K562 (cell line): ENCODE measurements at regions not wholly inside any gene's neighbourhood (a gene's known extent, or its start where the extent isn't known, plus 50 kb on each side); places are given as distances from the start of the nearest gene placed in this dataset.

Experiments used
- DDX20 ChIP-seq: fragments of 450-650 bp; IDR thresholded peaks from 2 replicates; pipeline ENCODE4 v1.6.1; 2016; ENCODE audit warnings: missing genetic modification characterization, low read depth, mild to moderate bottlenecking, missing compliant biosample characterization, moderate library complexity
- DNMT1 ChIP-seq: fragments of 450-650 bp; IDR thresholded peaks from 2 replicates; pipeline ENCODE4 v1.6.1; 2016; ENCODE audit warnings: antibody characterized with exemption, mild to moderate bottlenecking
- ELK1 ChIP-seq: sonication (generic); formaldehyde crosslinking; IDR thresholded peaks from 2 replicates; pipeline ENCODE4 v1.8.1; 2022; ENCODE audit warnings: missing genetic modification reagents
- ETS2 ChIP-seq: IDR thresholded peaks from 2 replicates; pipeline ENCODE4 v1.6.1; 2016; ENCODE audit warnings: borderline replicate concordance, missing genetic modification characterization, mild to moderate bottlenecking, moderate library complexity, missing compliant biosample characterization; ENCODE audit not compliant: poor library complexity, severe bottlenecking
- HDAC3 ChIP-seq: fragments of 450-650 bp; IDR thresholded peaks from 2 replicates; pipeline ENCODE4 v1.6.1; 2018; ENCODE audit warnings: borderline replicate concordance, mild to moderate bottlenecking, moderate library complexity; ENCODE audit not compliant: partially characterized antibody
- HEY1 ChIP-seq: fragments of 250-450 bp; sonication (Bioruptor Pico); IDR thresholded peaks from 2 replicates; pipeline ENCODE4 v1.5.0; 2020; ENCODE audit warnings: mild to moderate bottlenecking, moderate library complexity, borderline replicate concordance
- KDM1A ChIP-seq, 2 experiments: fragments of 450-650 bp; IDR thresholded peaks; 2 replicates each; pipeline ENCODE4 v1.6.1; 2016; ENCODE audit warnings: mild to moderate bottlenecking in 2 of 2
- LEF1 ChIP-seq: fragments of 450-650 bp; IDR thresholded peaks from 2 replicates; pipeline ENCODE4 v1.6.1; 2016; ENCODE audit warnings: mild to moderate bottlenecking
- POLR2B ChIP-seq: fragments of 450-650 bp; IDR thresholded peaks from 2 replicates; pipeline ENCODE4 v1.6.1; 2018; ENCODE audit warnings: low read depth; ENCODE audit not compliant: partially characterized antibody
- POLR2H ChIP-seq: IDR thresholded peaks from 2 replicates; pipeline ENCODE4 v1.6.1; 2016; ENCODE audit warnings: missing genetic modification characterization, low read depth, mild to moderate bottlenecking, control low read depth, missing compliant biosample characterization, moderate library complexity
- PRMT5 ChIP-seq: sonication (generic); formaldehyde crosslinking; IDR thresholded peaks from 2 replicates; pipeline ENCODE4 v1.5.0; 2020; ENCODE audit warnings: missing genetic modification reagents
- SNRNP70 ChIP-seq: fragments of 200-400 bp; formaldehyde crosslinking; optimal IDR thresholded peaks from 2 replicates; pipeline ENCODE3; 2017; ENCODE audit warnings: low read depth, low read length
- STAG1 ChIP-seq: sonication (generic); formaldehyde crosslinking; IDR thresholded peaks from 2 replicates; pipeline ENCODE4 v1.5.0; 2020; ENCODE audit warnings: missing genetic modification reagents, borderline replicate concordance
- TCF3 ChIP-seq: sonication (generic); formaldehyde crosslinking; IDR thresholded peaks from 2 replicates; pipeline ENCODE4 v1.4.0; 2020; ENCODE audit warnings: mild to moderate bottlenecking, missing genetic modification reagents
- ZNF184 ChIP-seq: sonication (generic); formaldehyde crosslinking; IDR thresholded peaks from 2 replicates; pipeline ENCODE4 v1.5.0; 2020; ENCODE audit warnings: missing genetic modification reagents
- ZNF274 ChIP-seq: IDR thresholded peaks from 2 replicates; pipeline ENCODE4 v1.6.1; 2011; ENCODE audit warnings: low read depth, mild to moderate bottlenecking, low read length, moderate library complexity, borderline replicate concordance
- ZNF584 ChIP-seq: fragments of 200-800 bp; sonication (Bioruptor generic); IDR thresholded peaks from 2 replicates; pipeline ENCODE4 v1.6.1; 2016; ENCODE audit warnings: low read depth, mild to moderate bottlenecking, missing genetic modification characterization, missing compliant biosample characterization
- TF ChIP-seq, protein P1 (sequence below), 2 experiments: fragments of 450-650 bp; formaldehyde crosslinking in 1 of 2; IDR thresholded peaks; 2 replicates each; pipeline versions ENCODE4 v1.4.0 to v1.6.1; 2014 to 2020; ENCODE audit warnings: mild to moderate bottlenecking in 2 of 2, borderline replicate concordance in 1 of 2, low read depth in 1 of 2
- TF ChIP-seq, protein P2 (sequence below): fragments of 450-650 bp; formaldehyde crosslinking; IDR thresholded peaks from 2 replicates; pipeline ENCODE4 v1.4.0; 2020; ENCODE audit warnings: mild to moderate bottlenecking, moderate library complexity

DNA sequence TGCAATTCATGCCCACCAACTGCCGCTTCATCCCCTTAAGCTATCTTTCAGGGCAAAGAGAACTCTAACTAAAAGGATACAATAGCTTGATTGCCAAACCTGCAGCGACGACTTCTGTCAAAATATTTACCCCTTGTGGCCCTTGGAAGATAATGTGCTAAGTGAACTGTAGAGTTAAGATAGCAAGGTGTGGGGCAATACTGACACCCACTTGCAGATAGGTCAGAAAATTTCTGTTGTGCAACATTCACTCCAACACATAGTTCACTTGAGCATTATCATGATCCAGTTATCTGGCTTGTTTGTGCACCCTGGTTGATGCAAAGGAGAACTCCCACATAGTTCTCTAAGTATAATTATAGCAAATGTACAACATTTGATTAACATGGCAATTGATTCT is 55.6 kb downstream of the RHOXF2B start (continued):
- TF ChIP-seq, protein P1, sequence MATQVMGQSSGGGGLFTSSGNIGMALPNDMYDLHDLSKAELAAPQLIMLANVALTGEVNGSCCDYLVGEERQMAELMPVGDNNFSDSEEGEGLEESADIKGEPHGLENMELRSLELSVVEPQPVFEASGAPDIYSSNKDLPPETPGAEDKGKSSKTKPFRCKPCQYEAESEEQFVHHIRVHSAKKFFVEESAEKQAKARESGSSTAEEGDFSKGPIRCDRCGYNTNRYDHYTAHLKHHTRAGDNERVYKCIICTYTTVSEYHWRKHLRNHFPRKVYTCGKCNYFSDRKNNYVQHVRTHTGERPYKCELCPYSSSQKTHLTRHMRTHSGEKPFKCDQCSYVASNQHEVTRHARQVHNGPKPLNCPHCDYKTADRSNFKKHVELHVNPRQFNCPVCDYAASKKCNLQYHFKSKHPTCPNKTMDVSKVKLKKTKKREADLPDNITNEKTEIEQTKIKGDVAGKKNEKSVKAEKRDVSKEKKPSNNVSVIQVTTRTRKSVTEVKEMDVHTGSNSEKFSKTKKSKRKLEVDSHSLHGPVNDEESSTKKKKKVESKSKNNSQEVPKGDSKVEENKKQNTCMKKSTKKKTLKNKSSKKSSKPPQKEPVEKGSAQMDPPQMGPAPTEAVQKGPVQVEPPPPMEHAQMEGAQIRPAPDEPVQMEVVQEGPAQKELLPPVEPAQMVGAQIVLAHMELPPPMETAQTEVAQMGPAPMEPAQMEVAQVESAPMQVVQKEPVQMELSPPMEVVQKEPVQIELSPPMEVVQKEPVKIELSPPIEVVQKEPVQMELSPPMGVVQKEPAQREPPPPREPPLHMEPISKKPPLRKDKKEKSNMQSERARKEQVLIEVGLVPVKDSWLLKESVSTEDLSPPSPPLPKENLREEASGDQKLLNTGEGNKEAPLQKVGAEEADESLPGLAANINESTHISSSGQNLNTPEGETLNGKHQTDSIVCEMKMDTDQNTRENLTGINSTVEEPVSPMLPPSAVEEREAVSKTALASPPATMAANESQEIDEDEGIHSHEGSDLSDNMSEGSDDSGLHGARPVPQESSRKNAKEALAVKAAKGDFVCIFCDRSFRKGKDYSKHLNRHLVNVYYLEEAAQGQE (IDR thresholded peaks at IDR 0.05; ENCODE audit: borderline replicate concordance), result no peak
- TF ChIP-seq, protein P1 (CRISPR knock-in tag; IDR thresholded peaks at IDR 0.05; ENCODE audit: low read depth), result no peak
- TF ChIP-seq POLR2H (tag), result no peak
- no peak for TF ChIP-seq ZNF274
- TF ChIP-seq STAG1 (CRISPR knock-in tag), result no peak
- no peak for TF ChIP-seq ETS2 (tag)
- no peak for TF ChIP-seq PRMT5
- TF ChIP-seq DNMT1, result no peak
- no peak for TF ChIP-seq DDX20
- peak; percentile 69 to 75 for TF ChIP-seq KDM1A (IDR thresholded peaks at IDR 0.05)
- TF ChIP-seq ZNF584, result no peak
- TF ChIP-seq, protein P2, sequence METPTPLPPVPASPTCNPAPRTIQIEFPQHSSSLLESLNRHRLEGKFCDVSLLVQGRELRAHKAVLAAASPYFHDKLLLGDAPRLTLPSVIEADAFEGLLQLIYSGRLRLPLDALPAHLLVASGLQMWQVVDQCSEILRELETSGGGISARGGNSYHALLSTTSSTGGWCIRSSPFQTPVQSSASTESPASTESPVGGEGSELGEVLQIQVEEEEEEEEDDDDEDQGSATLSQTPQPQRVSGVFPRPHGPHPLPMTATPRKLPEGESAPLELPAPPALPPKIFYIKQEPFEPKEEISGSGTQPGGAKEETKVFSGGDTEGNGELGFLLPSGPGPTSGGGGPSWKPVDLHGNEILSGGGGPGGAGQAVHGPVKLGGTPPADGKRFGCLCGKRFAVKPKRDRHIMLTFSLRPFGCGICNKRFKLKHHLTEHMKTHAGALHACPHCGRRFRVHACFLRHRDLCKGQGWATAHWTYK, result no peak
- peak; percentile 59 for TF ChIP-seq HDAC3
- no peak for TF ChIP-seq ELK1 (CRISPR knock-in tag)
- no peak for TF ChIP-seq ZNF184 (CRISPR knock-in tag)
- TF ChIP-seq LEF1, result peak; percentile 58; the same call in 1 of the 2 replicates
- peak; percentile 93 for TF ChIP-seq TCF3 (CRISPR knock-in tag)
- no peak for TF ChIP-seq POLR2B
- TF ChIP-seq SNRNP70, result no peak
- TF ChIP-seq HEY1, result no peak
